Islet precursor cell (in vitro differentiated cells): ENCODE measurements at regions not wholly inside any gene's neighbourhood (a gene's known extent, or its start where the extent isn't known, plus 50 kb on each side); places are given as distances from the start of the nearest gene placed in this dataset.

Experiments
- DNase-seq: peaks from one replicate; pipeline ENCODE4 v3.0.0-alpha.2; 2018

DNA sequence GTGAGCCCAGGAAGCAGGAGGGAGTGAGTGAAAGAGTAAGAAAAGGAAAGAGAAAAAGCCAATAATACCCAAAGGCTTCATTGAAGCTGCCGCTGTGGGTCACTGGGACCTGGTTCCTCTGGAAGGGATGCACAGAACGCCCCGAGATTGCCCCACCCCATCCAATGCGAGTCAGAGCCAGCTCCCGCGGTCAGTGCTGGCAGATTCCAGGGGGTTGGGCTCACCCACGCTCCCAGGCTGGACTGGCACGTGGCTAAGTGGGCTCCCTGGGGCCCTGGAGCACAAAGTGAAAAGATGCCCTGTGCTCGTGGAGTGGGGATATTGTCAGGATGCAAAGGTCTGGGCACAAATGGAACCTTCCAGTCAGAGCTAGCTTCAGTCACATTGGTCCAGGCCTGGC is 117.0 kb downstream of the OAT start:
- no peak for DNase-seq

DNA sequence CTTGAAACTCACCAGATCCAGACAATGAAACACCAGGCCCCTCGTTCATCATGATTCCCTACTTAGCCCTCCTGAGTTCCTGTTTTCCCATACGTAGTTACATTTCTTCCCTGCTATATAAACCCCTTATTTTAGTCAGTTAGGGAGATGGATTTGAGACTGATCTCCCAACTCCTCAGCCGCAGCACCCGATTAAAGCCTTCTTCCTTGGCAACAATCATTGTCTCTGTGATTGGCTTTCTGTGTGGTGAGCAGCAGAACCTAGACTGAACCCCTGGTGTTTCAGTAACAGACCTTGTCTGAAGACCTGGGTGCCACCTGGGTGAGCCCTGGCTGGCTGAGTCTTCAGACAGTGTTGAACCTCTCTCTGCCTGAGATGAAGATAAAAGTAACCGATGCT is 118.0 kb downstream of the OAT start:
- DNase-seq: no peak

DNA sequence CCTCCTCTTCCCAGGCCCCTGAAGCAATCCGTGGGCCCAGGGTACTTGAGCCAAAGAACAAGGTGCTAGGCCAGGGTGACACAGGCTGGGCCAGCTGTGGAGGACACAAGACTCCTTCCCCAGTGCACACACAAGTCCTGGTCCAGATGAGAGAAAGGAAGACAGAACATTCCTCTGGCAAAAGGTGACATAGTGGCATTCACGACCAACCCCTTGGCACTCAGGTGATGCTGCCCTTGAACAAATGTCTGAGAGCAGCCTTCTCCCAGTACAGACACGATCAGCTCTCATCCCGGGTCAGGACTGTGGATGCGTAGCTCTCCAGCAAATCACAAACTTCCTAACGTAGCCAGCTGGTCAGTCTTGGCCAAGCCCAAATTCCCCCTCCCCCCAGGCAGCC is 118.5 kb downstream of the OAT start:
- DNase-seq: peak; percentile 37

DNA sequence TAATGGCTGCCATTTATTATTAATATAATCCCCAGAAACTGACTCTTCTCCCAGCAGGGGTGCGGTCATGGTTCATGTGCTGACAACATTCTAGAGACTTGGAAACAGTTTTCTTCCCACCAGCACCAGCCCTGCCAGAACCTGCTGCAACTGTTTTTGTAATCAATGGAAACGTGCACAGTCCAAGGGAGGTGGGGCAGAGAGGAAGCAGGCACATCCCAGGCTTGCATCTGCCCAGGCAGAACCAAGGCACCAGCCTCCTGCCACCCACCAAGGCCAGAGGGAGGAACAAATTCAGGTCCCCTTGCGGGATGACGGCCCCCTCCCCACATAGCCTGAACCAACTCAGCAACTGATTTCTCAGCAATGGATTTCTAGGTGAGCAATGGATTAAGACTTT is 119.0 kb downstream of the OAT start:
- peak; percentile 16 for DNase-seq

DNA sequence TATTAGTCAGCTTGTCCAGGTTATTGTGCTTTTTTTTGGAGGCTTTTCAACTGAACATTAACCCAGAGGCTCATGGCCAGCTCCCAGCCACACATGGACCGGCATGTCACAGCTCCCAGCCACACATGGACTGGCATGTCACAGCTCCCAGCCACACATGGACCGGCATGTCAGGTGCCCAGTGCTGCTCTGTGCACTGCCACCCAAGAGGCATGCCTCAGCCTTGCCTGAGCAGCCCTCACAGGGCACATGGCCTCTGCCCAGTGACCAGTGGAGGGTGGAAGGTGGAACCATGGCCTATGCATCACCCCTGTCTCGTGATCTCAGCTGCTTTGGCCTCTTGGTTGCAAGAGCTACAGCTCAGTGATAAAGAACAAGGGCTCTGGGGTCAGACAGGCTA is 119.8 kb downstream of the OAT start:
- peak; percentile 41 for DNase-seq

DNA sequence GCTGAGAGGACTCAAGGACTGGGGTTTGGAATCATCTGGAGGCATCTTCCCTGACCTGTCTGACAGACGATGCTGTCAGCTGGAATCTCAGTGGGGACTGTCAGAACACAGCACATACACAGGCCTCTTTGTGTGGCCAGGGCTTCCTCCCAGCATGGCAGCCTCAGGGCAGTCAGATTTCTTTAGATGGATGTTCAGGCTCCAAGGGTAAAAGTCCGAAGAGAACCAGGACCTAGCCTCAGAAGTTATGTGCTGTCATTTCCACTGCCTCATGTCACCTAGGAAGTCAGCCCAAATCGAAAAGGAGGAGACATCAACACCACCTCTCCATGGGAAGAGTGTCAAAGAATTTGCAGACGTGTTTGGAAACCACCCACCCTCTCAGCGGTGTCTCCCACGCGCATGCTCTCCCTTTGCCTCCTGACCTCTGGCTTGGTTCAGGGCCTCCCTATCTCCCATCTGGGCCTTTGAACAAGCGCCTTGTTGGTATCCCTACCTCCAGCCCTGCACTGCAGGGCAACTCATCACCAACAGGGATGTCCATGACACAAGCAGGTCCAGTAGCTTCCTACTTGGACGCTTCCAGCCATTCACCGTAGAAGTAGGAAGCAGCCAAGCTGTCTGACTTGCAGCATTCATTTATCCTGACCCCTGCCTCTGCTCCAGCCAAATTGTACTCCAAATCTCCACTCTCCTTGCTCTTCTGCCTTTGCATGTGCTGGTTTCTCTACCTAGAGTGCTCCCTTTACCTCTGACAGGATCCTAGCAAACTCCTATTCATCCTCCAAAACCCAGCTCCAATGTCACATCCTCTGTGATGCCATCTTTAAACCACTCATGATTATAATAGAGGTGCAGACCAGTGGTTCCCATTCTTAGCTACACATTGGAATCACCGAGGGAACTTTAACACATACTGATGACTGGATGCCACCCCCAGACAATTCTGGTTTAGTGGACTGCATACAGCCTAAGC is 121.6 kb downstream of the OAT start:
- DNase-seq: peak; percentile 68

DNA sequence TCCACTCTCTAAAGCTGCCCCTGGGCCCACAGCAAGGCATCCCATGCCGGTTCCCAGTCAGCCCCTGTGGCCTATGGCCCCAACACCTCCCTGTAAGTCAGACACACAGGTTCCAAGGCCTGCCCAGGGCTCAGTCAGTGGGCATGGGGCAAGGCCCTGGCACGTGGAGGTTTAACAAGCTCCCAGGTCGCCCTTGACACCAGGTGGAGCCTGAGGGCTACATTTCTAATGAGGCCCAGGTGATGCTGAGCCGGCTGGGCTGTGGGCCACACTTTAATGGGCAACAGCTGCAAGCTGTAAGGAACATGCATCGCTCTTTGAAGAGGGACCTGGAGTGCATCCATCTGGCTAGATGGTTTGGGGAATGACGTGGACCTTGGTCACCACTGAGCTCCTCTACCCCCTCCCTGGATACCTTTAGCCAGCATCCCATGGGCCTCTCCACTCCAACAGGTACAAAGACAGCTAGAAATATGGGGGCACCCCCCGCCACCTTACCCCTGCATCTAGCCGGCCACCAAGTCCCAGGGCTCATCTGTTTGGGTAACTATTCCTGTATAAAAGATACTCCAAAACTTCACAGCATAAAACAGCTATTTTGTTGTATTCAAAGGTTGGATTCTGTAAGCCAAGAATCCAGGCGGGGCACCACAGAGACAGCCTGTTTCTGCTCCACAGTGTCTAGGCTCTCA is 122.5 kb downstream of the OAT start:
- DNase-seq: peak; percentile 50

DNA sequence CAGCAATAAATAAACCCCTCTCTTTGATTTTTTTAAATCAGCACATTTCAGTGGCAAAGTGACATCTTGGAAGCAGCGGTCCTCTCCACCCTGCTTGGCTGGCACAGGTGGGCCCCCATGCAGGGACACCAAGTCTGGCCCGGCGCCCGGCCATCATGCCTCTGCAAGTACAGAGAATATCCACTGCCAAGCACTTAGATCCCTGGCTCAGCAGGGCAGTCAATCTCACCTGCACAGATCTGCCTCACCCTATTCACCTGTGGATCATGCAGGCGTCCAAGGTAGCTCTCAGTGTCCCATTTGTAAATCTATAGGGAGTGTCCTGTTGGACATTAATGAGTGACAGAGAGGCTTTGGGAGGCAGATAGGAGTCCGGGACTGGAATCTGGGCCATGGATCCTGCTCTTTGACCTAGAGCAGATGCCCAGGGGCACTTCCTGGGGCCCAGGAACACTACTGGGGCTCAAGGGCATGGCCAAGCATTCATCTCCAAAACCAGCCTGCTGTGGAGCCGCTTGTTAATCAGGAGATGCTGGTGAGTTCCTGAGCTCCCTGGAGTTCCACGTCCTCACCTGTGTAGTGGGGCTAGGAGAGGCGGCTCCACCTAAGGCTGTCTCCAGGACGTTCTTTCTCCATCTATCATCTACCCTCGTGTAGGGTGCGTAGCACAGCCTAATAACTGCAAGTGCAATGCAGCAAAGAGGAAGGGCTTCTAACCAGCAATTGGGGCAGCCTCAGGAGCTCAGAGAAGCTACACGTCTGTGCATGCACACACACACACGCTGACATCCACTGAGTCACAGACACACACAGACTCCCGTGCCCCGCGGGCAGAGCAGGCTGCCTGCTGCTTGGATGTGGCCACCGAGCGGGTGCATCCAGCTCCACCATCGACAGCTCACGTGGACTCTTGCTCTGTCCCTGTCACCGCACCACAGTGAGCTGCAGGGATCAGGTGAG is 123.6 kb downstream of the OAT start:
- DNase-seq: peak; percentile 45

DNA sequence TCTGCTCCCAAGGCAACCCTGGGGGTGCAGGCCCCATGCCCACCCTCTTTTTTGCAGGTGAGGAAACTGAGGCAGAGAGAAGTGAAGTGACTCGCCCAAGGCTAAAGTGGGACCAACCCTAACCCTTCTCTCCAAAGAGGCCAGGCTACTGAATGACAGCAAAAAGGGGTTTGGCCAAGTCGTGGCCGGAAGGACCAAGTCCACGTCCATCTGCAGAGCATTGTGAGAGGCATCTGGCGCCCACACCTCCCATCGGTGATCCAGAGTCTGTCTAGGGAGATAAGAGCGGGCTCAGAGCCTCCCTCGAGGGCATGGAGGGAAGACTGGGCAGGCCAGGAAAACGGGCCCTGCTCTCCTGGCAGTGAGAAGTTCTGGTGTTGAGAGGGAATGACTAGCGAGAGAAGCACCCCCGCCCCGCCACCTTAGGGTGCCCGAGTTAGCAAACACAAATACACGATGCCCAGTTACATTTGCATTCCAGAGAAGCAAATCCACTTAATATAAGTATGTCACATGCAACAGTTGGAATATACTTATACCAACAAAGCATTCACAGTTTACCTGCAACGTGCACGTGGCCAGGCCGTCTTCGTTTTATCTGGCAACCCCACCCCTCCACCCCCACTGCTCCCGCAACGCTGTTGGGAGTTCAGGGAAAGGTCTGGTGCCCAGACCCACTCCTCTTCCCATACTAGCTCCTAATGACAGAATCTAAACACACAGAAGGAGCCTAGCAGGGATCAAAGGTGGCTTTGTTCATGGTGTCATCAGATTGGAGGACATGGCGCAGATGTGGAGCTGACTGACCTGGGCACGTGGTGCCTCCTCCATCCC is 124.9 kb downstream of the OAT start:
- peak; percentile 36 for DNase-seq

DNA sequence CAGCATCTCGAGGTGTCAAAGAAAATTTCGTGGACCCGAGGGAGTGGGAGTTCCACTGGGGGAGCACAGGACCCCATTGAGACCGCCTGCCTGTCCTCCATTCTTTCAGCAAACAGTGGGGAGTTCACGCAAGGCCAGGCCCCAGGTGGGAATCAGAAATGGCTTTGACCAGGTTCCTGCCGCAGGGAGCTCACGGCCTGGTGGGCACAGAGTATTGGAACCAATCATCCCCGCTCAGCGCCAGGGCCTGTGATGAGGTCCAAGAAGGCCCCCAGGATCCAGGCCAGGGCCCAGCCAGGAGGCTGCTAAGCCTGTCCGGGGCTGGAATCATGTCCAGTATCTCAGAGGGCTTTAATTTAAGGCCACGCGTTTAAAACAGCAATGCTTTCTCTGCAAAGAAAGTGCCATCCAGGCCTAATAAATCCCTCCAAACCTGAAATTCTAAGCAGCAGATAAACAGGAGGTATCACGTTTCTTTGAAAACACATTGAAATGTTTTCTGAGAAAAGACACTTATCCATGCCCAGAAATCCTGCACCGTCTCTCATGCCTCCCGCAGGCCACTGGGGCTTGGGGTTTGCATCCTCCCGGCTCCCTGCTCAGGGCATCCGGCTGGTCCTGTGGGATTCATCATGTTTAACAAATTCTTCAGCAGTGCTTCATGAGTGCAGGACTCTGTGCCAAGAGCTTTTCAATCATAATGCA is 125.7 kb downstream of the OAT start:
- peak; percentile 33 for DNase-seq

DNA sequence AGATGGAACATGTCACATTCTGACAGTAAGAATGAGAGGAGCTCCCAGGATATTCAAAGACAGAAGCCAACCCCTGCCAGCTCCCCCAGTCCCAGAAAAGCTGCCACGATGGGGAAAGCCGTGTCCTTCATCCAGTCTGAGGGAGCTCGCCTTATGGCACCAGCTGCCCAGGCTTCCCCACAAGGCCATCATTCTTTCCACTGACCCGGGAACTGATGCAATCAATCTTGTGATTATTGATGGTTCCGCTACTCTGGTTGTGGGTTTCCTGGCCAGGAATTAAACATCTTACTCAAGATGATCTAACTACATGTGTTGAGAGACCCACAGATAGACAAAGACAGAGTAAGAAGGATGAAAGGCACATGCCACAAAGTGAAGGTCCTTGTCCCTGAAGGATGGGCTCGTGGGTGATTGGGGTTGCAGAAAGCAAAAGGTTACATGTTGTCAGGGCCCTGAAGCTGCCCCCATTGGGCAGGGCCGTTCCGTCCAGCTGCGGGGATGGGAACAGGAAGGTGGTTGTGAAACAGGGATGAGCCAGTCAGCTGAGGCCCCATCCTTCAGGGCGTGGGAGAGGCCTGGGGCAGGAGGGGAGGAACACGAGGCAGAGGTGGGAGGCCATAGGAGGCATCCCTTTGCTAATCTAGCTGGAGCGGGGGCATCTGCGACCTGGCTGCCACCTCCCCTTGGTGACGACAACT is 127.6 kb downstream of the OAT start:
- peak; percentile 35 for DNase-seq

DNA sequence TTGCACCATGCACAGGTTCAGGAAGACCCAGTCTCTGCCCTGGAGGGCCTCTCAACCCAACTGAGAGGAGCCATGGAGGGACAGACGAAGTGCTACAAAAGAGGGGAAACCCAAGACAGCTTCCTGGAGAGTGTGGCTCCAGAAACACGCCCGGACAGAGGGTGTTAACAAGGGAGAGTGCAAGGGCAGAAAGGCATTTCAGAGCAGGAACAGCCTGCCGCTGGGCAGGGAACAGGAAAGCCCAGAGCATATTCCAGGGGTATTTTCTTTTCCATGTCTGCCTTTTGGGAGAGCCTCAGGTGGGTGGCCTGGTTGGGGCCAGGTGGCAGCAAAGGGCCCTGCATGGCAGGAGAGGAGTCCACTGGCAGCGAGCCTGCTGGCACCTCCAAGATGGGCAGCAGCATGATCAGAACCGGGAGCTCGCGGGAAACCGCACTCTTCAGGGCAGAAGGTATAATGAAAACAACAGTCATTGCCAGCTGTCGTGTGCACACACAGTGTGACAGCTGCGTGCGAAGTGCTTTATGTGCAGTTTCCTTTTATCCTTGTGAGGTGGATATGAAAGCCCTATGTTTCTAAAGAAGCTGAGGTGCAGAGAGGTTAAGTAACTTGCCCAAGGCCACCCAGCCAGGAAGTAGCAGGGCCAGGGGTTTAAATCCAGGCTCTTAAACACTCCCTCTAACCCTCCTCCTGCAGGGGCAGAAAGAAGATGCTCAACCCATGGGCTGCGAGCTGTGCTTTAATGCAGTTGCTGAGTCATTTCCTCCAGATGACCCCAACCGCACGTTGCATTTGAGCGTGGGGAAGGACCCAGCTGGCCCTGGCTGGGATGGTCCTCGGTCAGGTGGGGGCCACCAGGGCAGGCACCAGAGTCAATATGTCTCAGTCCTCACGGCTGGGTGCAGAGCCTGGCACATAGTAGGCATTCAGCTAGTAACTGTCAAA is 128.6 kb downstream of the OAT start:
- peak; percentile 65 for DNase-seq

DNA sequence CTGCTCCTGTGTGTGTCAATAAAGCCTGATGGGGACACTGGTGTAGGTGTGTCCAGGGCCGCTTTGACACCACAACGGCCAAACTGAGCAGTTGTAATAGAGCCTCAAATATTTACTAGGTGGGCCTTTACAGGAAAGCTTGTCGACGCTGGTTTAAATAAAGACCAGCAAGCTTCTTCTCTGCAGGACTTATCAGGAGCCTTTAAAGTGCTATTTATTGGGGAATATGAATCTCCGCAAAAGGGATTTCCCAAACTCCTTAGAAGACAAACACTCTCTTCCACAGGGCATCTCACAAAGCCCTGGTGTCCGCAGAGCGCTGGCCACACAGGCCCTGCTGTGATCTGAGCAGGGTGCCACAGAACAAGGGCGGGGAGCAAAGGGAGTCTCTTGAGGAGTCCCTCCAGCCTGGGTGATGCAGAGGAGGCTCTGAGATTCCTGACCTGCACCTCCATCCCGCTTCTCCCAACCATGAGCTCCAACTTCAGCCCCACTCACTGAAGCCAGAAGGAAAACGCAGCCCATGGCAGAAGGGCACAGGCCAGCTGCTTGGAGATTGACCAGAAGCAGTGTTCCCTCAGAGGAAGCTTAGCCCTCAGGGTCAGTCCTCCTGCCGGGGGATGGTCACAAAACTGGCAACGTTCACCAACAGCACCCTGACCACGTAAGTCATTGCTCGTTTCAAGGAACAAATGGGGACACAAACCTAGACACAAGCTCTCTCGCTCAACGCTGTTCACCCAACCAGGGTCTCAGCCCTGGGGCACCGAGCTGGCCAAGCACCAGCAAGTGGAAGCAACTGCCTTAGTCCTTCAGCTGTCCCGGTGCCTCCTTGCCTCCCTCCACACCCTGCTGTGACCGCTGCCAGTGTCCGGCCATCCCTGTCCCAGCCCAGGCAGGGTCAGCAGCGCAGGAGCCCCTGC is 129.5 kb downstream of the OAT start:
- DNase-seq: peak; percentile 40

DNA sequence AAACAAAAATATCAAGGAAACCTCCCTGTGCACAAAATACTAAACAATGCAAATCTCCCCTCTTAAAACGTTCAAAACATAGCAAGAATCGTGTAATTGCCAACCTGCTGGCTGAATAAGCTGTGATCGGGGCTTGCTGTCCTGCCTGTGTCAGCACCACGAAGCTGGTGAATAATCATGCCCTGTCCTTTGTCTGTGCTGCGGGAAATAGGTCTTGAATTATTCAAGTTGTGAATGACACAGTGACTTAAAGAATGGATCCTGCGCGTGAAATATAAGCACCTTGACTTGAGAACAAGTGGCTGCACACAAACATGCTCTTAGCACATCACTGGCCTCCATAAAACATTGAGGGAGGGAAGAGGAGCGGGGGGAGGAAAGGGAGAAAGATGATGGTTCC is 130.2 kb downstream of the OAT start:
- peak; percentile 22 for DNase-seq

DNA sequence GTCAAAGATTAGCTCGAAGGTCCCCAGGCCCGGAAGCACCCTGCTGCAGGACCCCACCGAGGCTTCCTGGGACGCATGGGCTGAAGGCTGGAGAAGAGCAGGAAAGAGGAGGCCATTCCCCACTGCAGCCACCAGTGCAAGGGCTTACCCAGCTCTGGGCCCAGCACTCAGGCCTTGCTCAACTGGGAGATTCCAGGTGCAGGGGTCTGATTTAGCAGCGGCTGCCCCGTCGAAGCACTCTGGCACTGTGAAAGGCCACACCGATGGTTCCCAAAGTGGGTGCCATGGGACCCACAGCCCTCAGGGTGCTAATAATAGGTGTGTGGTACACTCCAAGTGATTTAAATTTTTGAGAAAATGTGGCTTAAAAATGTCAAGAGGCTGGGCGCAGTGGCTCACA is 130.9 kb downstream of the OAT start:
- peak; percentile 36 for DNase-seq

DNA sequence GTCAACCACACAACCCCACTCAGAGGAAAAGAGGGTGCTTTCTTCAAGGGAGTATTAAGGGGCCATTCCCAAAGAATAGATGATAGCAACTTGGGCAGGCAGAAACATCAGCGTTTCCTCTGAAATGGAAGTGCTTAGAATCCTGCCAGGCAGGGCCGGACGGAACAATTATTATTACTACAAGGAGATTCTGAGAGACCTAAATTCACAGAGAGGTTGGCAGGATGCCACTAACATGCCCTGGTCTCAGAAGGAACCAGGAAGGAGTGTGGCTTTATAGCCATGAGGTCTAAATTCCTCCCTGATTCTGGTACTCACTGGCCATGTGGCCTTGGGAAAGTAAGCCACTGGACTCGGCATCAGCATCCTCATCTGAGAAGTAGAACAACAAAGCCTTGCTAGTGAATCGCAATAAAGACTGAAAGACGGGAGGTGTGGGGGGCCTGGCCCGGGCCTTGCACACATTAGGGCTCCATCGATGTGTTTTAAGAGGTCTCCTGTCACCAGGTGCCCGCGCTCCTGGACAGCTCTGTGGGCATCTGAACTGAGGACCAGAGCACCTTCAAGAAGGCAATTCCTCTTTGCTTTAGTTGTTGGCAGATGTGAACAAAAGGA is 131.5 kb downstream of the OAT start:
- peak; percentile 29 for DNase-seq

DNA sequence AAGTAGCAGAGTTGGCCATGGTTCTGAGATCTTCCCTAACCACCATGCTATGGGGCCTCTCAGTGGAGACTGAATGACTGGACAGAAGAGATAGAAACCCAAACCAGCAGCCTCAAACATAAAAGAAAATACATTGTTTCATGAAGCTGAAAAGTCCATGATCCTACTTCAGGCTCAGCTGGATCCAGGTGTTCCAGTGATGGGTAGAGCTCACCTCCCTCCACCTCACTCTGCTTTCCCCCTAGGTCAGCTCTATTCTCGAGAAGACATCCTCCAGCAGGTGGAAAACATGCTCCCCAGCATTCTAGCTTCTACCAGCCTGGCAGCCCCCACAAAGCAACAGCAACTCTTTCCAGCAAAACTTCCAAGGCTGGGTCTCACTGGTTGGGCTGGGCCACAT is 132.1 kb downstream of the OAT start:
- peak; percentile 4 for DNase-seq
